Endothelial cell of umbilical vein (primary cell): ENCODE measurements at regions not wholly inside any gene's neighbourhood (a gene's known extent, or its start where the extent isn't known, plus 50 kb on each side); places are given as distances from the start of the nearest gene placed in this dataset.
"Not testable (repeated sequence)": the region's sequence is repeated elsewhere in the genome, so short reads cannot be mapped to it uniquely, and the experiment has no call there.

Experiments
- BruUV-seq: library from RNA; stranded (reverse); fragments of 400-500 nt; replicated peaks from 2 replicates; lab custom pipeline; 2021; lab: Mats Ljungman, UMichigan
- CTCF ChIA-PET: fragments of 300-600, 350-600 bp; sonication (Branson Sonifier 250); formaldehyde crosslinking; loops from one replicate; lab custom pipeline; 2021; ENCODE audit warnings: antibody characterized with exemption, inconsistent platforms; lab: Charles Lee
- POLR2A ChIA-PET: fragments of 300-600, 350-600 bp; sonication (Branson Sonifier 250); formaldehyde crosslinking; loops from one replicate; lab custom pipeline; 2021; ENCODE audit warnings: antibody characterized with exemption, inconsistent platforms; lab: Charles Lee
- DNase-seq: peaks from one replicate; pipeline ENCODE4 v3.0.0-alpha.2; 2011; ENCODE audit warnings: low read depth, low spot score
- FAIRE-seq: peaks from 2 replicates; lab custom pipeline; 2011; peaks lifted over from hg19 to GRCh38; lab: Jason Lieb, UNC
- H2AFZ ChIP-seq: 2 replicates; pipeline ENCODE4 v1.6.0; 2012; ENCODE audit warnings: low read depth, low read length, control low read depth, inconsistent platforms
- H3K27ac ChIP-seq: 2 replicates; pipeline ENCODE4 v1.5.1; 2011; ENCODE audit warnings: low read depth, mild to moderate bottlenecking, control low read depth, low read length, moderate library complexity; ENCODE audit not compliant: insufficient read depth
- H3K27me3 ChIP-seq, 2 experiments: 2 replicates each; pipeline versions ENCODE4 v1.6.0 to v1.6.1; 2011; ENCODE audit warnings: low read length in 2 of 2, mixed read lengths in 1 of 2; ENCODE audit not compliant: control insufficient read depth in 2 of 2, insufficient read depth in 2 of 2
- H3K36me3 ChIP-seq, 2 experiments: 2 replicates in 1 of 2; 3 replicates in 1 of 2; pipeline ENCODE4 v1.5.1; 2011; ENCODE audit warnings: low read length in 2 of 2, mild to moderate bottlenecking in 1 of 2, moderate library complexity in 1 of 2; ENCODE audit not compliant: control insufficient read depth in 2 of 2, insufficient read depth in 2 of 2; ENCODE audit errors: extremely low read depth in 1 of 2
- H3K4me1 ChIP-seq: 3 replicates; pipeline ENCODE4 v1.5.1; 2011; ENCODE audit warnings: mild to moderate bottlenecking, low read length; ENCODE audit not compliant: control insufficient read depth, insufficient read depth; ENCODE audit errors: extremely low read depth
- H3K4me2 ChIP-seq: 2 replicates; pipeline ENCODE4 v1.6.1; 2011; ENCODE audit warnings: low read length, control low read depth, mixed read lengths; ENCODE audit not compliant: insufficient read depth
- H3K4me3 ChIP-seq, 3 experiments: fragments of 200-600 bp in 1 of 3; sonication (generic), shearing (Covaris generic) in 1 of 3; replicated peaks in 1 of 3; 2 replicates each; pipeline ENCODE4 v1.5.1; 2011 to 2016; ENCODE audit warnings: control low read depth in 3 of 3, low read length in 3 of 3, mild to moderate bottlenecking in 2 of 3, inconsistent platforms in 1 of 3, low read depth in 1 of 3, moderate library complexity in 1 of 3; ENCODE audit not compliant: insufficient read depth in 1 of 3
- H3K79me2 ChIP-seq: 2 replicates; pipeline ENCODE4 v1.6.0; 2012; ENCODE audit warnings: low read length, inconsistent platforms; ENCODE audit not compliant: control insufficient read depth, insufficient read depth
- H3K9ac ChIP-seq: replicated peaks from 2 replicates; pipeline ENCODE3; 2011; ENCODE audit warnings: low read length, control low read depth; ENCODE audit not compliant: insufficient read depth; ENCODE audit errors: extremely low read depth
- H3K9me1 ChIP-seq: replicated peaks from 3 replicates; pipeline ENCODE4 v1.6.0; 2011; ENCODE audit warnings: mild to moderate bottlenecking, low read length; ENCODE audit not compliant: control insufficient read depth, insufficient read depth; ENCODE audit errors: extremely low read depth
- H3K9me3 ChIP-seq: replicated peaks from 2 replicates; pipeline ENCODE4 v1.5.1; 2012; ENCODE audit warnings: low read length, inconsistent platforms; ENCODE audit not compliant: control insufficient read depth, insufficient read depth
- H4K20me1 ChIP-seq: replicated peaks from 2 replicates; pipeline ENCODE3; 2011; ENCODE audit warnings: mild to moderate bottlenecking, low read length; ENCODE audit not compliant: control insufficient read depth, insufficient read depth; ENCODE audit errors: extremely low read depth
- CTCF ChIP-seq, 2 donors: IDR thresholded peaks; 1 replicate in 1 of 2; 2 replicates in 1 of 2; pipeline ENCODE4 v1.5.1; 2011; ENCODE audit warnings: low read length in 2 of 2, mild to moderate bottlenecking in 2 of 2, moderate library complexity in 2 of 2, control low read depth in 1 of 2, inconsistent platforms in 1 of 2, low read depth in 1 of 2; ENCODE audit not compliant: insufficient read depth in 1 of 2; ENCODE audit errors: extremely low read depth in 1 of 2
- EZH2 ChIP-seq: IDR thresholded peaks from 2 replicates; pipeline ENCODE4 v1.6.1; 2012; ENCODE audit warnings: borderline replicate concordance, low read depth, mild to moderate bottlenecking, moderate library complexity, low read length, inconsistent platforms; ENCODE audit not compliant: severe bottlenecking
- FOS ChIP-seq: IDR thresholded peaks from 2 replicates; pipeline ENCODE4 v1.6.1; 2011; ENCODE audit warnings: mild to moderate bottlenecking, low read length, moderate library complexity, borderline replicate concordance; ENCODE audit not compliant: insufficient read depth
- GATA2 ChIP-seq: IDR thresholded peaks from 2 replicates; pipeline ENCODE4 v1.7.0; 2011; ENCODE audit warnings: low read depth, mild to moderate bottlenecking, moderate library complexity, mixed read lengths, low read length; ENCODE audit not compliant: insufficient read length, insufficient read depth
- JUN ChIP-seq: IDR thresholded peaks from 2 replicates; pipeline ENCODE4 v1.6.1; 2011; ENCODE audit warnings: borderline replicate concordance, low read depth; ENCODE audit not compliant: insufficient read length, insufficient read depth
- MYC ChIP-seq: IDR thresholded peaks from one replicate; pipeline ENCODE4 v1.6.1; 2011; ENCODE audit warnings: mild to moderate bottlenecking, low read depth, low read length
- POLR2A ChIP-seq: IDR thresholded peaks from 2 replicates; pipeline ENCODE4 v1.6.1; 2012; ENCODE audit warnings: low read depth, mild to moderate bottlenecking, control low read depth, low read length
- POLR2AphosphoS5 ChIP-seq: IDR thresholded peaks from 2 replicates; pipeline ENCODE4 v1.6.1; 2012; ENCODE audit warnings: low read depth, mild to moderate bottlenecking, control low read depth, low read length, moderate library complexity; ENCODE audit not compliant: insufficient read depth
- dilution Hi-C: fragments of 300-500 bp; cut with MboI; formaldehyde crosslinking; loops from one replicate; pipeline ENCODE4 v1.15.0; 2019; ENCODE audit warnings: low sequenced_read_pairs; ENCODE audit not compliant: extremely low pct_ligation_motif_present
- intact Hi-C: fragments of 100-400 bp; cut with micrococcal nuclease; formaldehyde crosslinking; loops from one replicate; pipeline ENCODE4 v1.10.0; 2022
- TF ChIP-seq, protein P1 (sequence below): IDR thresholded peaks from 2 replicates; pipeline ENCODE4 v1.6.1; 2011; ENCODE audit not compliant: insufficient read depth, insufficient read length

GRCh38 chrY:19587311-19587710 is 157.2 kb downstream of the KDM5D start:
- no peak overlapping the region for H3K9ac ChIP-seq
- intact Hi-C loops (no loop called here), dilution Hi-C loops (no loop called here)
- no TSS peak for BruUV-seq
- TF ChIP-seq FOS (no peak), JUN (no peak), POLR2AphosphoS5 (no peak), EZH2 (no peak), POLR2A (no peak), MYC (no peak), GATA2 (no peak), CTCF (IDR thresholded peaks at IDR 0.05; ENCODE audit: extremely low read depth in 1 of 2, insufficient read depth in 1 of 2, low read depth in 1 of 2, low read length in 2 of 2) (no peak)
- TF ChIP-seq, protein P1, sequence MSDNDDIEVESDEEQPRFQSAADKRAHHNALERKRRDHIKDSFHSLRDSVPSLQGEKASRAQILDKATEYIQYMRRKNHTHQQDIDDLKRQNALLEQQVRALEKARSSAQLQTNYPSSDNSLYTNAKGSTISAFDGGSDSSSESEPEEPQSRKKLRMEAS = no peak
- no peak overlapping the region for H2AFZ ChIP-seq
- H3K4me1 ChIP-seq = no peaks in the 10 kb centered on the region
- no peaks in the 10 kb centered on the region for H3K36me3 ChIP-seq
- H4K20me1 ChIP-seq = no peaks in the 10 kb centered on the region
- no peaks in the 10 kb centered on the region for H3K9me3 ChIP-seq
- no peak overlapping the region for H3K27ac ChIP-seq
- FAIRE-seq = no peak
- no peak for DNase-seq
- no peak overlapping the region for H3K4me2 ChIP-seq
- H3K79me2 ChIP-seq = no peaks in the 10 kb centered on the region
- ChIA-PET POLR2A (no interaction called here), CTCF (interaction anchor here (2.1 kb wide), 1 partner anchor 18 kb away, joined by 6 read pairs; no protein-coding TSS in a partner anchor)
- H3K4me3 ChIP-seq = no peak overlapping the region
- no peaks in the 10 kb centered on the region for H3K9me1 ChIP-seq
- H3K27me3 ChIP-seq = no peaks in the 10 kb centered on the region

DNA sequence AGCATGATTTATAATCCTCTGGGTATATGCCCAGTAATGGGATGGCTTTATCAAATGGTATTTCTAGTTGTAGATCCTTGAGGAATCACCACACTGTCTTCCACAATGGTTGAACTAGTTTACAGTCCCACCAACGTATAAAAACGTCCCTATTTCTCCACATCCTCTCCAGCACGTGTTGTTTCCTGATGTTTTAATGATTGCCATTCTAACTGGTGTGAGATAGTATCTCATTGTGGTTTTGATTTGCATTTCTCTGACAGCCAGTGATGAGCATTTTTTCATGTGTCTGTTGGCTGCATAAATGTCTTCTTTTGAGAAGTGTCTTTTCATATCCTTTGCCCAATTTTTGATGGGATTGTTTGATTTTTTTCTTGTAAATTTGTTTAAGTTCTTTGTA is 163.5 kb downstream of the KDM5D start:
- dilution Hi-C loops, H3K4me1 ChIP-seq, H3K27ac ChIP-seq, H3K4me3 ChIP-seq, FAIRE-seq, H3K4me2 ChIP-seq, H3K36me3 ChIP-seq, H3K27me3 ChIP-seq, H4K20me1 ChIP-seq, BruUV-seq, intact Hi-C loops, H2AFZ ChIP-seq, CTCF ChIA-PET, H3K9me1 ChIP-seq, H3K9me3 ChIP-seq, DNase-seq, POLR2A ChIA-PET, H3K9ac ChIP-seq: not testable (repeated sequence)
- peaks cover 13% of the 10 kb centered on the region for H3K79me2 ChIP-seq
